ENCODE measurements at regions not wholly inside any gene's neighbourhood (a gene's known extent, or its start where the extent isn't known, plus 50 kb on each side); places are given as distances from the start of the nearest gene placed in this dataset.

DNA sequence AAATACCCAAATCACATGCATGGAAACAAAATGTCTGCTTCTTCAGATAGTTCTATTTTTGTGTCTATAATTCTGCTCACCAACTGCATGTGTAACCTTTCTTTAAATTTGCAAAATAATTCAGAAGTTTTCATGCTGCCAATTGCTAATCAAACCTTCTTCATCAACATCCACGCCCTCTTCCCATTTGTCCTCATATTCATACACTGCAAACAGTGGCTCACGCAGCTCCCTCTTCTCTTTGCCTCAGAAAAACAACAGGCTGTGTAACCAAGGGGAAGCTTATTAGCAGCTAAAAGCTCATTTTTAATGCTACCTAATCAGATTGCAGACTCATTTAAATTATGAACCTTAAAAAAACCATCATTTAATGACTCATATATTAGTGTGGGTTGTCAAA is 555.0 kb upstream of the EPHA7 start:
- TF ChIP-seq, protein P1, sequence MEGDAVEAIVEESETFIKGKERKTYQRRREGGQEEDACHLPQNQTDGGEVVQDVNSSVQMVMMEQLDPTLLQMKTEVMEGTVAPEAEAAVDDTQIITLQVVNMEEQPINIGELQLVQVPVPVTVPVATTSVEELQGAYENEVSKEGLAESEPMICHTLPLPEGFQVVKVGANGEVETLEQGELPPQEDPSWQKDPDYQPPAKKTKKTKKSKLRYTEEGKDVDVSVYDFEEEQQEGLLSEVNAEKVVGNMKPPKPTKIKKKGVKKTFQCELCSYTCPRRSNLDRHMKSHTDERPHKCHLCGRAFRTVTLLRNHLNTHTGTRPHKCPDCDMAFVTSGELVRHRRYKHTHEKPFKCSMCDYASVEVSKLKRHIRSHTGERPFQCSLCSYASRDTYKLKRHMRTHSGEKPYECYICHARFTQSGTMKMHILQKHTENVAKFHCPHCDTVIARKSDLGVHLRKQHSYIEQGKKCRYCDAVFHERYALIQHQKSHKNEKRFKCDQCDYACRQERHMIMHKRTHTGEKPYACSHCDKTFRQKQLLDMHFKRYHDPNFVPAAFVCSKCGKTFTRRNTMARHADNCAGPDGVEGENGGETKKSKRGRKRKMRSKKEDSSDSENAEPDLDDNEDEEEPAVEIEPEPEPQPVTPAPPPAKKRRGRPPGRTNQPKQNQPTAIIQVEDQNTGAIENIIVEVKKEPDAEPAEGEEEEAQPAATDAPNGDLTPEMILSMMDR (IDR thresholded peaks at IDR 0.05): no peak
- no peak for TF ChIP-seq POLR2A (IDR thresholded peaks at IDR 0.05)

All from heart left ventricle (tissue), 13 donors.